Parathyroid adenoma (tissue), 2 donors: ENCODE measurements at regions not wholly inside any gene's neighbourhood (a gene's known extent, or its start where the extent isn't known, plus 50 kb on each side); places are given as distances from the start of the nearest gene placed in this dataset.

Experiments
- H2AFZ ChIP-seq: fragments of 300-600 bp; sonication (generic); one replicate; pipeline ENCODE4 v1.7.0; 2017; ENCODE audit warnings: antibody characterized with exemption, mild to moderate bottlenecking
- H3K27ac ChIP-seq: fragments of 300-600 bp; sonication (generic); one replicate; pipeline ENCODE4 v1.7.0; 2017
- H3K27me3 ChIP-seq: fragments of 300-600 bp; sonication (generic); one replicate; pipeline ENCODE4 v1.7.0; 2017; ENCODE audit warnings: low read length; ENCODE audit not compliant: control insufficient read depth, insufficient read depth
- H3K36me3 ChIP-seq: fragments of 300-600 bp; sonication (generic); one replicate; pipeline ENCODE4 v1.7.0; 2017; ENCODE audit warnings: low read length; ENCODE audit not compliant: control insufficient read depth, insufficient read depth
- H3K4me1 ChIP-seq: fragments of 300-600 bp; sonication (generic); one replicate; pipeline ENCODE4 v1.7.0; 2017; ENCODE audit warnings: control low read depth
- H3K4me2 ChIP-seq: fragments of 300-600 bp; sonication (generic); one replicate; pipeline ENCODE4 v1.7.0; 2017; ENCODE audit warnings: low read length
- H3K4me3 ChIP-seq: fragments of 300-600 bp; sonication (generic); one replicate; pipeline ENCODE4 v1.7.0; 2017; ENCODE audit warnings: low read depth, low read length
- H3K79me2 ChIP-seq: fragments of 300-600 bp; sonication (generic); one replicate; pipeline ENCODE4 v1.7.0; 2017; ENCODE audit warnings: control low read depth
- H3K9ac ChIP-seq: fragments of 300-600 bp; sonication (generic); one replicate; pipeline ENCODE4 v1.7.0; 2017; ENCODE audit warnings: mild to moderate bottlenecking
- H3K9me3 ChIP-seq: fragments of 300-600 bp; sonication (generic); one replicate; pipeline ENCODE4 v1.7.0; 2017; ENCODE audit warnings: low read length; ENCODE audit not compliant: control insufficient read depth
- TF ChIP-seq, protein P1 (sequence below): fragments of 300-600 bp; sonication (generic); IDR thresholded peaks from one replicate; pipeline ENCODE4 v1.7.0; 2017; ENCODE audit warnings: antibody characterized with exemption, mild to moderate bottlenecking
- donor health status: primary hyperparathyroidism.

DNA sequence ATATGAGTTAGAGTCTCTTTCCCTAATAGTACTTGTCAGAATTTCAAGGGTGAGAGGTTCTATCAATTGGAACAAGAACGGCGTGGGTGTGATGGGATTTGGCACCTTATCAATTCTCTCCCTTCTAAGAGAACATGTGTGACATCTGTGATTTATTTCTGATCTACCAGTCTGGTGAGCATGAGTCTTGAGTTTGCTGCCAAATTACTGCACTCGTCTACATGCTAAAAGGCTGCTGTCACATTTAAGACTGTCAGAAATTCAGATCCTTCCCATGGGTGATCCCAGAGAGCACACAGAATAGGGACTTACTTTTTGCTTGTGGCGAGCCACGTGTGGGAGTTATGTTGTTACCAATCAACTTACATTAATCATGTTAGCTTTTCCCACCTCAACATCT is 370.2 kb upstream of the SASH1 start:
- TF ChIP-seq, protein P1, sequence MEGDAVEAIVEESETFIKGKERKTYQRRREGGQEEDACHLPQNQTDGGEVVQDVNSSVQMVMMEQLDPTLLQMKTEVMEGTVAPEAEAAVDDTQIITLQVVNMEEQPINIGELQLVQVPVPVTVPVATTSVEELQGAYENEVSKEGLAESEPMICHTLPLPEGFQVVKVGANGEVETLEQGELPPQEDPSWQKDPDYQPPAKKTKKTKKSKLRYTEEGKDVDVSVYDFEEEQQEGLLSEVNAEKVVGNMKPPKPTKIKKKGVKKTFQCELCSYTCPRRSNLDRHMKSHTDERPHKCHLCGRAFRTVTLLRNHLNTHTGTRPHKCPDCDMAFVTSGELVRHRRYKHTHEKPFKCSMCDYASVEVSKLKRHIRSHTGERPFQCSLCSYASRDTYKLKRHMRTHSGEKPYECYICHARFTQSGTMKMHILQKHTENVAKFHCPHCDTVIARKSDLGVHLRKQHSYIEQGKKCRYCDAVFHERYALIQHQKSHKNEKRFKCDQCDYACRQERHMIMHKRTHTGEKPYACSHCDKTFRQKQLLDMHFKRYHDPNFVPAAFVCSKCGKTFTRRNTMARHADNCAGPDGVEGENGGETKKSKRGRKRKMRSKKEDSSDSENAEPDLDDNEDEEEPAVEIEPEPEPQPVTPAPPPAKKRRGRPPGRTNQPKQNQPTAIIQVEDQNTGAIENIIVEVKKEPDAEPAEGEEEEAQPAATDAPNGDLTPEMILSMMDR = no peak

DNA sequence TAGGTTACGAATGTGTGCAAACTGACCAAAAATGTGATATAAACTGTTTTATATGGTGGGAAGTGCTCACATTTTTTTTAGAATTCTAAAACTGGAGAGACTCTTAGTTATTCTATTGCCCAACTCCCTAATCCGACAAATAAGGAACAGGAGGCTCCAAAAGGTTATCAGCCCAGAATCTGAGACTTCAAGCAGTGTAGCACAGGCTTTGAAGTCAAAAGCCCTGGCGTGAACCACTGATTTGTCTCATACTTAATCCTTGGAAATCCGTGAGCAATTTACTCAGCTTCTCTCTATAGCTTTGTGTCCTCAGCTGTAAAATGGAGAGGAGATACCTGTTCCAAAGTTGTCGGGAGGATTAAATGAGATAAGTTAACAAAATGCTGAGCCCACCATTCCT is 368.8 kb upstream of the SASH1 start:
- no peak overlapping the region for H3K4me2 ChIP-seq
- no peak overlapping the region for H2AFZ ChIP-seq
- H3K79me2 ChIP-seq = no peaks in the 10 kb centered on the region
- no peaks in the 10 kb centered on the region for H3K9me3 ChIP-seq
- TF ChIP-seq, protein P1 = no peak
- H3K4me1 ChIP-seq = no peaks in the 10 kb centered on the region
- H3K27ac ChIP-seq = no peak overlapping the region
- no peak overlapping the region for H3K4me3 ChIP-seq
- H3K27me3 ChIP-seq = no peaks in the 10 kb centered on the region
- H3K36me3 ChIP-seq = no peaks in the 10 kb centered on the region
- H3K9ac ChIP-seq = no peak overlapping the region

More for the DNA sequence above, 370.2 kb upstream of the SASH1 start:
- Histone ChIP-seq H3K79me2 (no peaks in the 10 kb centered on the region), H3K4me2 (no peak overlapping the region), H3K27ac (no peak overlapping the region), H3K36me3 (no peaks in the 10 kb centered on the region), H3K27me3 (no peaks in the 10 kb centered on the region), H3K9ac (no peak overlapping the region), H3K9me3 (no peaks in the 10 kb centered on the region), H3K4me3 (no peak overlapping the region), H3K4me1 (no peaks in the 10 kb centered on the region), H2AFZ (no peak overlapping the region)

DNA sequence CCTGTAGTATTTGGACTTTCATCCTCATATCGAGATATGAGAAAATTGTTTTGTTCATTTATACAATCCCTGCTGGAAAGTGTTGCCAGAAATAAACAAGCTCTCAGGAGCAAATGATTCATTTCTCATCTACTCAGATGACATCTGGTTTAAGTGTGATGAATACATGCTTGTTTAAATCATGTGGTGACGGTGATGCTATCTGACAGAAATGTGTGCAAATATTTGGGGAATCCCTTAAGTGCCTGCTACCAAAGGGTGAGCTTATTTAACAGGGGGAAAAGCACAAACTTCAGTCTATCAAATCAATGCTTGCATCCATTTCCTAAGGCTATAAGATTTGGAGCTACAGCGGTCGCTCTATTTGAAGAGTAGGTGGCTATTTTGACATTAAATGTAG is 368.3 kb upstream of the SASH1 start:
- H3K4me2 ChIP-seq = no peak overlapping the region
- no peaks in the 10 kb centered on the region for H3K36me3 ChIP-seq
- no peak overlapping the region for H3K4me3 ChIP-seq
- no peaks in the 10 kb centered on the region for H3K9me3 ChIP-seq
- H3K9ac ChIP-seq = no peak overlapping the region
- H3K4me1 ChIP-seq = no peaks in the 10 kb centered on the region
- H2AFZ ChIP-seq = no peak overlapping the region
- H3K79me2 ChIP-seq = no peaks in the 10 kb centered on the region
- no peaks in the 10 kb centered on the region for H3K27me3 ChIP-seq
- TF ChIP-seq, protein P1 = no peak
- no peak overlapping the region for H3K27ac ChIP-seq

DNA sequence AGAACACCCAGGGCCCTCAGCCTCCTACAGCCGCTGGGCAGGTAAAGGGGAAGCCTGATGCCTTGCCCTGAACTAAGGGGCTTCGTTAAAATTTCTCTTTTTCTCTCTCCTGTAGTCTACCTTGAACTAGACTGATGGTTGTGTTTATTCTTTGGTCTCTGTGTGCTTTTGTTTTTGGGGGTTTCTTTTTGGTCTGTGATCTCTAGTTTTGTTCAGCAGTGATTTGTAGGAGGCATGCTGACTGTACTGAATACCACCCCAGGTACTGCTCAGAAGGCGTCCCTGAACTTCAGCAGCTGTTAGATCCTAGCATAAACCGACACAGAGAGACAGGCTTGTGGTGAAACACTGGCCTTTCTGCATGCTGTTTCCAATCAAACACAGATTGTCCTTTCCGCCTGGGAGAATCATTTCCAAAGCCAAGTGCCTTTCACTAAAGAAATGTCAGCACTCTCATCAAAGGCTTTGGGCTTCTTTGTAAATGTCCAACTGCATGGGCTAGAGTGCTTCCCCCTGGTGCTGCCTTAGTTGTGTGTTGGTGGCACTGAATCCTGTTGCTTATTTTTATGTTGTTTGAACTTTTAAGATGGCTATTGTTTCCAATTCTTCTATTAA is 364.7 kb upstream of the SASH1 start:
- Histone ChIP-seq H3K4me3 (no peak overlapping the region), H3K4me1 (no peaks in the 10 kb centered on the region), H3K27ac (no peak overlapping the region), H3K9me3 (no peaks in the 10 kb centered on the region), H3K36me3 (no peaks in the 10 kb centered on the region), H3K27me3 (no peaks in the 10 kb centered on the region), H3K4me2 (no peak overlapping the region), H3K79me2 (no peaks in the 10 kb centered on the region), H3K9ac (no peak overlapping the region), H2AFZ (no peak overlapping the region)
- TF ChIP-seq, protein P1 = no peak

DNA sequence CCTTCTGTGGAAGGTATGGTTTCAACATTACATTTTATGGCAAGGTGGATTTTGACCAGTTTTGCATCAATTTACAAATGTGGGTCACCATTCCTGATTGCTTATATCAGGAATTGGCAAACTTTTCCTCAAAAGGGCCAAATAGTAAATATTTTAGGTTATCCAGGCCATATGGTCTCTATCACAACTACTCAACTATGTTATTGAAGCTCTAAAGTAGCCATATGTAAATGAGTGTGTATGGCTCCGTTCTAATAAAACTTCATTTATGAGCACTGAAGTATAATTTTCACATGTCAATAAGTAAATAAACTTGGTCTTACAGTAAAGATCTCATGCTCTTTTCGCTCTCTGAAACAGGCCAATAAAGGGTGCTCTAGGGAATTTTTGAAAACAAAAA is 362.7 kb upstream of the SASH1 start:
- no peaks in the 10 kb centered on the region for H3K4me1 ChIP-seq
- H3K9me3 ChIP-seq = no peaks in the 10 kb centered on the region
- no peaks in the 10 kb centered on the region for H3K36me3 ChIP-seq
- no peak overlapping the region for H2AFZ ChIP-seq
- TF ChIP-seq, protein P1 = no peak
- H3K9ac ChIP-seq = no peak overlapping the region
- no peaks in the 10 kb centered on the region for H3K27me3 ChIP-seq
- no peak overlapping the region for H3K4me3 ChIP-seq
- H3K79me2 ChIP-seq = no peaks in the 10 kb centered on the region
- H3K27ac ChIP-seq = no peak overlapping the region
- no peak overlapping the region for H3K4me2 ChIP-seq
